ENCODE measurements at regions not wholly inside any gene's neighbourhood (a gene's known extent, or its start where the extent isn't known, plus 50 kb on each side); places are given as distances from the start of the nearest gene placed in this dataset.

DNA sequence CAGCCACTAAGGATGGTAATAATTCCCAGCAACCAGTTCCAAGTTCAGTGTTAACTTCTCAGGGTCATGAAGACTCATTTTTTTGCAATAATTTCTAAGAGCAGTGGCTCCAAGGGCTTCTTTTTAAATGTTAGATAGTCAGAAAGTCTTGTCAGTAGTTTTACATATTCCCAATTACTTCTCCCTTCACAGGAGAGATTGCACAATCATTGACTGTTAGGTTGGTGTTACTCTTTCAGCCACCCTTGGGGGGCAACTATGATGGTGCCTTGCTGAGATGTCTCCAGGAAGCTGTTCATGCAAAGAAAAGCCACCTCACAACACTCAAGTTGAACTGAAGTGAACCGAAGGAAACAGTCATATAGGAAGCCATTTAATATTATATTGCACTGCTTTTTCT, 127.9 kb upstream of the DOCK10 start:
- no peak overlapping the region for H3K4me3 ChIP-seq (ENCODE audit: low read depth in 2 of 2, low read length in 2 of 2)
- DNase-seq (ENCODE audit: low read depth, low spot score) (no peak), ATAC-seq (no peak)
- H3K27me3 ChIP-seq (ENCODE audit: control insufficient read depth, insufficient read depth, low read length): no peaks in the 10 kb centered on the region
- intact Hi-C loops (cut with micrococcal nuclease; ENCODE audit: unreplicated experiment): no loop called here
- ChIA-PET CTCF (no interaction called here), POLR2A (no interaction called here)
- TF ChIP-seq, protein P1, sequence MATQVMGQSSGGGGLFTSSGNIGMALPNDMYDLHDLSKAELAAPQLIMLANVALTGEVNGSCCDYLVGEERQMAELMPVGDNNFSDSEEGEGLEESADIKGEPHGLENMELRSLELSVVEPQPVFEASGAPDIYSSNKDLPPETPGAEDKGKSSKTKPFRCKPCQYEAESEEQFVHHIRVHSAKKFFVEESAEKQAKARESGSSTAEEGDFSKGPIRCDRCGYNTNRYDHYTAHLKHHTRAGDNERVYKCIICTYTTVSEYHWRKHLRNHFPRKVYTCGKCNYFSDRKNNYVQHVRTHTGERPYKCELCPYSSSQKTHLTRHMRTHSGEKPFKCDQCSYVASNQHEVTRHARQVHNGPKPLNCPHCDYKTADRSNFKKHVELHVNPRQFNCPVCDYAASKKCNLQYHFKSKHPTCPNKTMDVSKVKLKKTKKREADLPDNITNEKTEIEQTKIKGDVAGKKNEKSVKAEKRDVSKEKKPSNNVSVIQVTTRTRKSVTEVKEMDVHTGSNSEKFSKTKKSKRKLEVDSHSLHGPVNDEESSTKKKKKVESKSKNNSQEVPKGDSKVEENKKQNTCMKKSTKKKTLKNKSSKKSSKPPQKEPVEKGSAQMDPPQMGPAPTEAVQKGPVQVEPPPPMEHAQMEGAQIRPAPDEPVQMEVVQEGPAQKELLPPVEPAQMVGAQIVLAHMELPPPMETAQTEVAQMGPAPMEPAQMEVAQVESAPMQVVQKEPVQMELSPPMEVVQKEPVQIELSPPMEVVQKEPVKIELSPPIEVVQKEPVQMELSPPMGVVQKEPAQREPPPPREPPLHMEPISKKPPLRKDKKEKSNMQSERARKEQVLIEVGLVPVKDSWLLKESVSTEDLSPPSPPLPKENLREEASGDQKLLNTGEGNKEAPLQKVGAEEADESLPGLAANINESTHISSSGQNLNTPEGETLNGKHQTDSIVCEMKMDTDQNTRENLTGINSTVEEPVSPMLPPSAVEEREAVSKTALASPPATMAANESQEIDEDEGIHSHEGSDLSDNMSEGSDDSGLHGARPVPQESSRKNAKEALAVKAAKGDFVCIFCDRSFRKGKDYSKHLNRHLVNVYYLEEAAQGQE (IDR thresholded peaks at IDR 0.05; ENCODE audit: insufficient read depth in 1 of 2, low read depth in 2 of 2, low read length in 1 of 2): no peak
- TF ChIP-seq SIN3A (IDR thresholded peaks at IDR 0.05; ENCODE audit: borderline replicate concordance, insufficient read depth, low read depth, low read length): no peak
- no peak for TF ChIP-seq POLR2AphosphoS5 (IDR thresholded peaks at IDR 0.05; ENCODE audit: low read depth, low read length)
- TF ChIP-seq, protein P2, sequence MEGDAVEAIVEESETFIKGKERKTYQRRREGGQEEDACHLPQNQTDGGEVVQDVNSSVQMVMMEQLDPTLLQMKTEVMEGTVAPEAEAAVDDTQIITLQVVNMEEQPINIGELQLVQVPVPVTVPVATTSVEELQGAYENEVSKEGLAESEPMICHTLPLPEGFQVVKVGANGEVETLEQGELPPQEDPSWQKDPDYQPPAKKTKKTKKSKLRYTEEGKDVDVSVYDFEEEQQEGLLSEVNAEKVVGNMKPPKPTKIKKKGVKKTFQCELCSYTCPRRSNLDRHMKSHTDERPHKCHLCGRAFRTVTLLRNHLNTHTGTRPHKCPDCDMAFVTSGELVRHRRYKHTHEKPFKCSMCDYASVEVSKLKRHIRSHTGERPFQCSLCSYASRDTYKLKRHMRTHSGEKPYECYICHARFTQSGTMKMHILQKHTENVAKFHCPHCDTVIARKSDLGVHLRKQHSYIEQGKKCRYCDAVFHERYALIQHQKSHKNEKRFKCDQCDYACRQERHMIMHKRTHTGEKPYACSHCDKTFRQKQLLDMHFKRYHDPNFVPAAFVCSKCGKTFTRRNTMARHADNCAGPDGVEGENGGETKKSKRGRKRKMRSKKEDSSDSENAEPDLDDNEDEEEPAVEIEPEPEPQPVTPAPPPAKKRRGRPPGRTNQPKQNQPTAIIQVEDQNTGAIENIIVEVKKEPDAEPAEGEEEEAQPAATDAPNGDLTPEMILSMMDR (IDR thresholded peaks at IDR 0.05): no peak
- TF ChIP-seq TCF7L2 (IDR thresholded peaks at IDR 0.05; ENCODE audit: low read depth, low read length): no peak
- no peak overlapping the region for H3K27ac ChIP-seq (ENCODE audit: low read length)
- no peaks in the 10 kb centered on the region for H3K4me1 ChIP-seq (ENCODE audit: control insufficient read depth, insufficient read depth, low read length)
- in situ Hi-C loops (cut with HindIII; ENCODE audit: low pct_unique_long_range_greater_than_20kb, low sequenced_read_pairs): no loop called here
- no peaks in the 10 kb centered on the region for H3K9me3 ChIP-seq (ENCODE audit: control insufficient read depth, insufficient read depth, low read depth, low read length)
- H3K36me3 ChIP-seq (ENCODE audit: control insufficient read depth, insufficient read depth, low read length): no peaks in the 10 kb centered on the region
- no TSS peak for BruUV-seq (replicated peaks)

DNA sequence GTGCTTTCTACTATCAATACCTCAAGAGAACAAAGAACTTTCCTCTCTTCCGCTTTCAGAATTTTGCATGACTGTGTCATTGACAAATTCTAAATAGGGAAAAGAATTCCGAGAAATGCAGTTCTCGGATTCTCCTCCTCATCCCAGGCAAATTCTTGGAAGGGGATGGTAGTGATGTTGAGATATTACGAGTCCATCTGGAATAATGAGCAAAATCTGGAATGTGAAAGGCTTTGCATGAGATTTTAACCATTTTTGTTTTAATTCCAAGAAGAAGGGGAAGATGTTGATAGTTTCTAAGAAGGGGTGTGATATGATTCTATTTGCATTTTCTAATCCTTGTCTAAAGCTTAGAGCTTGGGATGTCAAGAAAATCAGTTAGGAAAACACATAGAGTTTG, 127.1 kb upstream of the DOCK10 start:
- H3K27me3 ChIP-seq (ENCODE audit: control insufficient read depth, insufficient read depth, low read length): no peaks in the 10 kb centered on the region
- no TSS peak for BruUV-seq (replicated peaks)
- no peak overlapping the region for H3K27ac ChIP-seq (ENCODE audit: low read length)
- ATAC-seq (no peak), DNase-seq (ENCODE audit: low read depth, low spot score) (no peak)
- in situ Hi-C loops (cut with HindIII; ENCODE audit: low pct_unique_long_range_greater_than_20kb, low sequenced_read_pairs) (no loop called here), intact Hi-C loops (cut with micrococcal nuclease; ENCODE audit: unreplicated experiment) (no loop called here)
- no peak overlapping the region for H3K4me3 ChIP-seq (ENCODE audit: low read depth in 2 of 2, low read length in 2 of 2)
- no peaks in the 10 kb centered on the region for H3K9me3 ChIP-seq (ENCODE audit: control insufficient read depth, insufficient read depth, low read depth, low read length)
- no peaks in the 10 kb centered on the region for H3K36me3 ChIP-seq (ENCODE audit: control insufficient read depth, insufficient read depth, low read length)
- CTCF ChIA-PET: no interaction called here
- TF ChIP-seq POLR2AphosphoS5 (IDR thresholded peaks at IDR 0.05; ENCODE audit: low read depth, low read length): no peak
- TF ChIP-seq SIN3A (IDR thresholded peaks at IDR 0.05; ENCODE audit: borderline replicate concordance, insufficient read depth, low read depth, low read length): no peak
- POLR2A ChIA-PET: no interaction called here
- no peaks in the 10 kb centered on the region for H3K4me1 ChIP-seq (ENCODE audit: control insufficient read depth, insufficient read depth, low read length)

DNA sequence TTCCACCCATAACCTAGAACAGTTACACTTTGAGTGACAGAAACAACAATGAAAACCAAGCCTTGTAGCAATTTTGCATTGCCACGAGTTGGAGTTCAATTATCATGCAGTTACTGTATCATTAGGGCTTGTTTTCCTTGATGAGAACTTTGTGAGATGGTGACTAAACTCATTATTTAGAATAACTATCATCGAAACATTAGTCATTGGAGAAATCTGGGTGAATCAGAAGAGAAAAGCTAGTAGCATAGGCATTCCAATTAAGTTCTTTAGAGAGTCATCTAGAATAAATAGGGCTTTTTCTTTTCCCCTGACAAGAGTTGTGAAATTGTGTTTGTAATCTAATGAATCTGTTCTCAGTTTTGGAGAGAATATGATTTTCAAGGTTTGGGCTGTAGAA, 122.8 kb upstream of the DOCK10 start:
- TF ChIP-seq, protein P2 (IDR thresholded peaks at IDR 0.05): no peak
- no peak for TF ChIP-seq TCF7L2 (IDR thresholded peaks at IDR 0.05; ENCODE audit: low read depth, low read length)
- TF ChIP-seq, protein P1 (IDR thresholded peaks at IDR 0.05; ENCODE audit: insufficient read depth in 1 of 2, low read depth in 2 of 2, low read length in 1 of 2): no peak
- TF ChIP-seq POLR2AphosphoS5 (IDR thresholded peaks at IDR 0.05; ENCODE audit: low read depth, low read length): no peak
- no peak for TF ChIP-seq SIN3A (IDR thresholded peaks at IDR 0.05; ENCODE audit: borderline replicate concordance, insufficient read depth, low read depth, low read length)
- CTCF ChIA-PET: no interaction called here
- in situ Hi-C loops (cut with HindIII; ENCODE audit: low pct_unique_long_range_greater_than_20kb, low sequenced_read_pairs): no loop called here
- no peak for DNase-seq (ENCODE audit: low read depth, low spot score)
- Histone ChIP-seq H3K4me1 (ENCODE audit: control insufficient read depth, insufficient read depth, low read length) (no peaks in the 10 kb centered on the region), H3K9me3 (ENCODE audit: control insufficient read depth, insufficient read depth, low read depth, low read length) (no peaks in the 10 kb centered on the region), H3K27me3 (ENCODE audit: control insufficient read depth, insufficient read depth, low read length) (no peaks in the 10 kb centered on the region), H3K27ac (ENCODE audit: low read length) (no peak overlapping the region), H3K36me3 (ENCODE audit: control insufficient read depth, insufficient read depth, low read length) (no peaks in the 10 kb centered on the region), H3K4me3 (ENCODE audit: low read depth in 2 of 2, low read length in 2 of 2) (no peak overlapping the region)
- no peak for ATAC-seq
- intact Hi-C loops (cut with micrococcal nuclease; ENCODE audit: unreplicated experiment): no loop called here
- POLR2A ChIA-PET: no interaction called here
- no TSS peak for BruUV-seq (replicated peaks)

Data from Panc1 (cell line).